BLaER1 treated with 17β-estradiol and CSF1 and Interleukin-3, amounts not matched to agents 10 nM and 100 nM (cell line): ENCODE measurements at regions not wholly inside any gene's neighbourhood (a gene's known extent, or its start where the extent isn't known, plus 50 kb on each side); places are given as distances from the start of the nearest gene placed in this dataset.

ENCODE experiments used
- H3K27ac ChIP-seq, 11 experiments: shearing (Covaris generic); formaldehyde crosslinking; 2 replicates each; pipeline ENCODE4 v1.8.1; 2022
- H3K27me3 ChIP-seq, 11 experiments: shearing (Covaris generic); formaldehyde crosslinking; 2 replicates each; pipeline ENCODE4 v1.8.1; 2022
- H3K36me3 ChIP-seq, 11 experiments: shearing (Covaris generic); formaldehyde crosslinking; 2 replicates each; pipeline ENCODE4 v1.8.1; 2022
- H3K4me1 ChIP-seq, 10 experiments: shearing (Covaris generic); formaldehyde crosslinking; 2 replicates each; pipeline ENCODE4 v1.8.1; 2022
- H3K4me2 ChIP-seq, 11 experiments: shearing (Covaris generic); formaldehyde crosslinking; 2 replicates each; pipeline ENCODE4 v1.8.1; 2022
- H3K4me3 ChIP-seq, 10 experiments: shearing (Covaris generic); formaldehyde crosslinking; 2 replicates each; pipeline ENCODE4 v1.8.1; 2022
- H3K9ac ChIP-seq, 11 experiments: shearing (Covaris generic); formaldehyde crosslinking; 2 replicates each; pipeline ENCODE4 v1.8.1; 2022
- H3K9me3 ChIP-seq, 11 experiments: shearing (Covaris generic); formaldehyde crosslinking; replicated peaks in 1 of 11; 2 replicates each; pipeline ENCODE4 v1.8.1; 2022
- H4K20me1 ChIP-seq, 11 experiments: shearing (Covaris generic); formaldehyde crosslinking; 2 replicates each; pipeline ENCODE4 v1.8.1; 2022
- Cebpa-rat ChIP-seq, 11 experiments: shearing (Covaris generic); IDR thresholded peaks; 2 replicates each; pipeline ENCODE4 v1.8.1; 2022

GRCh38 chr12:89172224-89172623 is 180.1 kb downstream of the DUSP6 start:
- Histone ChIP-seq H3K9ac (no peak overlapping the region), H3K9me3 (peaks cover 0 to 10% (median 0%) of the 10 kb centered on the region in 11 experiments; a peak in 6 of 22 replicates), H3K27me3 (no peaks in the 10 kb centered on the region), H3K4me1 (peaks cover 0 to 76% (median 15%) of the 10 kb centered on the region in 10 experiments; a peak in 14 of 20 replicates), H3K4me3 (no peak overlapping the region), H3K27ac (no peak overlapping the region), H3K36me3 (0 out of 22 replicates have a peak, but pooled peaks cover 0 to 3% (median 0%) of the 10 kb centered on the region in 11 experiments), H4K20me1 (no peaks in the 10 kb centered on the region), H3K4me2 (peak overlapping the region in 3 of 11 experiments; percentile 14 to 65 (median 62); a peak in 2 of 22 replicates)
- TF ChIP-seq Cebpa-rat (IDR thresholded peaks at IDR 0.05): no peak

- Histone ChIP-seq H3K9ac (0 out of 22 replicates have a peak overlapping the region, but pooled peaks of 1 of the 11 experiments have one; percentile 45), H3K36me3 (0 out of 22 replicates have a peak, but pooled peaks cover 0 to 3% (median 0%) of the 10 kb centered on the region in 11 experiments), H3K4me3 (no peak overlapping the region)
Measured at GRCh38 chr12:89169321-89169720, 183.0 kb downstream of the DUSP6 start.

GRCh38 chr12:89167986-89168385 is 184.3 kb downstream of the DUSP6 start:
- no peak overlapping the region for H3K4me3 ChIP-seq
- H3K36me3 ChIP-seq: 0 out of 22 replicates have a peak, but pooled peaks cover 0 to 3% (median 0%) of the 10 kb centered on the region in 11 experiments
- H3K9ac ChIP-seq: peak overlapping the region in 4 of 11 experiments; percentile 34 to 49 (median 45); a peak in 4 of 22 replicates
- H3K9me3 ChIP-seq: peaks cover 0 to 10% (median 0%) of the 10 kb centered on the region in 11 experiments; a peak in 6 of 22 replicates
- no peaks in the 10 kb centered on the region for H4K20me1 ChIP-seq
- no peak for TF ChIP-seq Cebpa-rat (IDR thresholded peaks at IDR 0.05)
- peak overlapping the region in 5 of 11 experiments; percentile 13 to 85 (median 72); a peak in 9 of 22 replicates for H3K4me2 ChIP-seq
- H3K27ac ChIP-seq: peak overlapping the region in 9 of 11 experiments; percentile 25 to 100 (median 98); a peak in 18 of 22 replicates
- H3K4me1 ChIP-seq: peaks cover 17 to 82% (median 51%) of the 10 kb centered on the region in 10 experiments; a peak in 19 of 20 replicates
- no peaks in the 10 kb centered on the region for H3K27me3 ChIP-seq

More at GRCh38 chr12:89169321-89169720, 183.0 kb downstream of the DUSP6 start:
- H3K4me1 ChIP-seq: peaks cover 10 to 82% (median 41%) of the 10 kb centered on the region in 10 experiments; a peak in 19 of 20 replicates
- H3K9me3 ChIP-seq: peaks cover 0 to 10% (median 0%) of the 10 kb centered on the region in 11 experiments; a peak in 6 of 22 replicates
- TF ChIP-seq Cebpa-rat (IDR thresholded peaks at IDR 0.05): no peak
- H4K20me1 ChIP-seq: no peaks in the 10 kb centered on the region
- peak overlapping the region in 5 of 11 experiments; percentile 16 to 98 (median 97); a peak in 5 of 22 replicates for H3K27ac ChIP-seq
- no peaks in the 10 kb centered on the region for H3K27me3 ChIP-seq
- peak overlapping the region in 3 of 11 experiments; percentile 18 to 85 (median 72); a peak in 5 of 22 replicates for H3K4me2 ChIP-seq

GRCh38 chr12:89166525-89166934 is 185.8 kb downstream of the DUSP6 start:
- H3K9me3 ChIP-seq: peaks cover 0 to 3% (median 0%) of the 10 kb centered on the region in 11 experiments; a peak in 3 of 22 replicates
- H3K27me3 ChIP-seq: no peaks in the 10 kb centered on the region
- peak overlapping the region; percentile 59 to 100 (median 98); a peak in 21 of 22 replicates for H3K27ac ChIP-seq
- peak overlapping the region; percentile 13 to 89 (median 65); a peak in 21 of 22 replicates for H3K4me2 ChIP-seq
- H4K20me1 ChIP-seq: no peaks in the 10 kb centered on the region
- H3K36me3 ChIP-seq: no peaks in the 10 kb centered on the region
- H3K4me3 ChIP-seq: no peak overlapping the region; a peak in 1 of 20 replicates
- H3K4me1 ChIP-seq: peaks cover 24 to 82% (median 61%) of the 10 kb centered on the region in 10 experiments
- peak overlapping the region in 9 of 11 experiments; percentile 61 to 94 (median 85); a peak in 20 of 22 replicates for H3K9ac ChIP-seq
- TF ChIP-seq Cebpa-rat (IDR thresholded peaks at IDR 0.05): peak in 1 of 11 experiments; percentile 29; a peak in 1 of 22 replicates

- H3K27me3 ChIP-seq: no peaks in the 10 kb centered on the region
- H3K4me3 ChIP-seq: no peak overlapping the region; a peak in 1 of 20 replicates
- H4K20me1 ChIP-seq: no peaks in the 10 kb centered on the region
- H3K9me3 ChIP-seq: peaks cover 0 to 6% (median 0%) of the 10 kb centered on the region in 11 experiments; a peak in 2 of 22 replicates
- H3K27ac ChIP-seq: peak overlapping the region; percentile 59 to 100 (median 98); a peak in 20 of 22 replicates
- no peaks in the 10 kb centered on the region for H3K36me3 ChIP-seq
- H3K4me1 ChIP-seq: peaks cover 24 to 86% (median 65%) of the 10 kb centered on the region in 10 experiments
- TF ChIP-seq Cebpa-rat (IDR thresholded peaks at IDR 0.05): no peak
- peak overlapping the region; percentile 7 to 89 (median 64); a peak in 15 of 22 replicates for H3K4me2 ChIP-seq
- H3K9ac ChIP-seq: peak overlapping the region in 9 of 11 experiments; percentile 12 to 94 (median 83); a peak in 16 of 22 replicates
Measured at GRCh38 chr12:89166121-89166520, 186.2 kb downstream of the DUSP6 start.

- Histone ChIP-seq H3K9ac (peak overlapping the region in 8 of 11 experiments; percentile 61 to 94 (median 84); a peak in 16 of 22 replicates), H3K4me1 (peaks cover 25 to 91% (median 70%) of the 10 kb centered on the region in 10 experiments), H4K20me1 (no peaks in the 10 kb centered on the region), H3K9me3 (peaks cover 0 to 6% (median 0%) of the 10 kb centered on the region in 11 experiments; a peak in 2 of 22 replicates), H3K36me3 (no peaks in the 10 kb centered on the region), H3K27ac (peak overlapping the region; percentile 59 to 100 (median 98); a peak in 21 of 22 replicates), H3K4me2 (peak overlapping the region in 8 of 11 experiments; percentile 62 to 89 (median 68); a peak in 16 of 22 replicates), H3K27me3 (no peaks in the 10 kb centered on the region), H3K4me3 (no peak overlapping the region)
- no peak for TF ChIP-seq Cebpa-rat (IDR thresholded peaks at IDR 0.05)
Measured at GRCh38 chr12:89165703-89166102, 186.6 kb downstream of the DUSP6 start.

- H3K4me3 ChIP-seq: no peak overlapping the region
- peak overlapping the region in 10 of 11 experiments; percentile 33 to 89 (median 66); a peak in 20 of 22 replicates for H3K4me2 ChIP-seq
- no peaks in the 10 kb centered on the region for H3K36me3 ChIP-seq
Measured at GRCh38 chr12:89163918-89164317, 188.4 kb downstream of the DUSP6 start.

GRCh38 chr12:89162589-89163261 is 189.6 kb downstream of the DUSP6 start:
- no peaks in the 10 kb centered on the region for H3K36me3 ChIP-seq
- 0 out of 22 replicates have a peak, but pooled peaks cover 0 to 6% (median 0%) of the 10 kb centered on the region in 11 experiments for H3K9me3 ChIP-seq
- H3K27ac ChIP-seq: peak overlapping the region; percentile 75 to 100 (median 98)
- peaks cover 30 to 97% (median 89%) of the 10 kb centered on the region in 10 experiments for H3K4me1 ChIP-seq
- H3K4me2 ChIP-seq: peak overlapping the region in 10 of 11 experiments; percentile 39 to 89 (median 75); a peak in 19 of 22 replicates
- TF ChIP-seq Cebpa-rat (IDR thresholded peaks at IDR 0.05): peak; percentile 83 to 100 (median 99)
- H4K20me1 ChIP-seq: no peaks in the 10 kb centered on the region
- H3K9ac ChIP-seq: peak overlapping the region in 10 of 11 experiments; percentile 72 to 97 (median 88); a peak in 21 of 22 replicates
- no peaks in the 10 kb centered on the region for H3K27me3 ChIP-seq
- H3K4me3 ChIP-seq: no peak overlapping the region

More at GRCh38 chr12:89163918-89164317, 188.4 kb downstream of the DUSP6 start:
- Histone ChIP-seq H3K4me1 (peaks cover 30 to 93% (median 87%) of the 10 kb centered on the region in 10 experiments), H3K27me3 (no peaks in the 10 kb centered on the region), H3K9ac (peak overlapping the region in 10 of 11 experiments; percentile 52 to 94 (median 83); a peak in 17 of 22 replicates), H4K20me1 (no peaks in the 10 kb centered on the region), H3K27ac (peak overlapping the region; percentile 75 to 100 (median 98); a peak in 21 of 22 replicates), H3K9me3 (0 out of 22 replicates have a peak, but pooled peaks cover 0 to 6% (median 0%) of the 10 kb centered on the region in 11 experiments)
- TF ChIP-seq Cebpa-rat (IDR thresholded peaks at IDR 0.05): no peak
